Thoracic aorta (tissue), 2 donors: ENCODE measurements at regions not wholly inside any gene's neighbourhood (a gene's known extent, or its start where the extent isn't known, plus 50 kb on each side); places are given as distances from the start of the nearest gene placed in this dataset.

Source experiments
- ATAC-seq: fragments of 150-250 bp; one replicate; pipeline ENCODE4 v1.8.0; 2017; ENCODE audit warnings: low read depth; ENCODE audit not compliant: insufficient number of reproducible peaks, low FRiP score
- DNase-seq: peaks from one replicate; pipeline ENCODE4 v3.0.0-alpha.2; 2020; ENCODE audit warnings: low spot score
- H3K27ac ChIP-seq, 2 donors: fragments of 200-600 bp; sonication (generic); 1 replicate in 1 of 2; 2 replicates in 1 of 2; pipeline ENCODE4 v1.5.1; 2016; ENCODE audit warnings: mild to moderate bottlenecking in 2 of 2, moderate library complexity in 2 of 2
- H3K27me3 ChIP-seq: fragments of 200-600 bp; sonication (generic); replicated peaks from 2 replicates; pipeline ENCODE4 v1.6.0; 2016; ENCODE audit warnings: mild to moderate bottlenecking; ENCODE audit not compliant: insufficient read depth
- H3K36me3 ChIP-seq: fragments of 200-600 bp; sonication (generic); one replicate; pipeline ENCODE4 v1.5.1; 2016
- H3K4me1 ChIP-seq, 2 donors: fragments of 200-600 bp; sonication (generic); 1 replicate in 1 of 2; 2 replicates in 1 of 2; pipeline versions ENCODE4 v1.5.1 to v1.6.0; 2016; ENCODE audit warnings: low read depth in 2 of 2, mild to moderate bottlenecking in 1 of 2; ENCODE audit not compliant: control insufficient read depth in 1 of 2
- H3K4me3 ChIP-seq: fragments of 200-600 bp; sonication (generic); 2 replicates; pipeline ENCODE4 v1.5.1; 2016; ENCODE audit warnings: mild to moderate bottlenecking
- H3K9me3 ChIP-seq: fragments of 200-600 bp; sonication (generic); 2 replicates; pipeline ENCODE4 v1.5.1; 2016
- TF ChIP-seq, protein P1 (sequence below): fragments of 200-600 bp; sonication (generic); IDR thresholded peaks from one replicate; pipeline ENCODE4 v1.5.1; 2019; ENCODE audit warnings: antibody characterized with exemption

- H3K36me3 ChIP-seq, result no peaks in the 10 kb centered on the region
- H3K27ac ChIP-seq, result no peak overlapping the region
- H3K9me3 ChIP-seq, result no peaks in the 10 kb centered on the region
- TF ChIP-seq, protein P1, sequence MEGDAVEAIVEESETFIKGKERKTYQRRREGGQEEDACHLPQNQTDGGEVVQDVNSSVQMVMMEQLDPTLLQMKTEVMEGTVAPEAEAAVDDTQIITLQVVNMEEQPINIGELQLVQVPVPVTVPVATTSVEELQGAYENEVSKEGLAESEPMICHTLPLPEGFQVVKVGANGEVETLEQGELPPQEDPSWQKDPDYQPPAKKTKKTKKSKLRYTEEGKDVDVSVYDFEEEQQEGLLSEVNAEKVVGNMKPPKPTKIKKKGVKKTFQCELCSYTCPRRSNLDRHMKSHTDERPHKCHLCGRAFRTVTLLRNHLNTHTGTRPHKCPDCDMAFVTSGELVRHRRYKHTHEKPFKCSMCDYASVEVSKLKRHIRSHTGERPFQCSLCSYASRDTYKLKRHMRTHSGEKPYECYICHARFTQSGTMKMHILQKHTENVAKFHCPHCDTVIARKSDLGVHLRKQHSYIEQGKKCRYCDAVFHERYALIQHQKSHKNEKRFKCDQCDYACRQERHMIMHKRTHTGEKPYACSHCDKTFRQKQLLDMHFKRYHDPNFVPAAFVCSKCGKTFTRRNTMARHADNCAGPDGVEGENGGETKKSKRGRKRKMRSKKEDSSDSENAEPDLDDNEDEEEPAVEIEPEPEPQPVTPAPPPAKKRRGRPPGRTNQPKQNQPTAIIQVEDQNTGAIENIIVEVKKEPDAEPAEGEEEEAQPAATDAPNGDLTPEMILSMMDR, result no peak
- no peaks in the 10 kb centered on the region for H3K4me1 ChIP-seq
- no peaks in the 10 kb centered on the region for H3K27me3 ChIP-seq
- DNase-seq (no peak), ATAC-seq (no peak)
- no peak overlapping the region for H3K4me3 ChIP-seq
Observed at GRCh38 chr6:169839493-169839892, 88.1 kb downstream of the ERMARD start.

DNA sequence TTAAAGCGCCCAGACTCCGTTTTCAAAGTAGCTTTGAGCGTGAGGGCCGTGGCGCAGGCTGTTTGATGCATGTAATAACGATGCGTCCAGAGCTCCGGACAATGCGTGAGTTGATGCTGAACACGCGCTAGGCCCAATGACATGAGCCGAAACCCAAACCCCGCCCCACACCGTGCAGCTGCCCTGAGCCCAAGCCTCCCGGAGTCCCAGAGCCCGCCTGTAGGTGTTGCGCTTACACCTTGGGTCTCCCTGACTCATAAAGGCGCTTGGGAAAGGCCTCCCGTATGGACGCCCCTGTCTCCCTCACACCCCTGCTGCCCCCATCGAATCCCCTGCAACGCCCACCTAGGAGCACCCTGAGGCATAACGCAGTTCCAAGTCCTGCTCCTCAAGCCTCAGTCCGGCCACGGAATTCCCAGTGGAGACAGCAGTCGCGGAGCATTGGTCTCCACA is 87.6 kb downstream of the ERMARD start:
- DNase-seq, result no peak
- no peak for ATAC-seq
- Histone ChIP-seq H3K27me3 (no peaks in the 10 kb centered on the region), H3K36me3 (no peaks in the 10 kb centered on the region), H3K4me1 (no peaks in the 10 kb centered on the region), H3K27ac (no peak overlapping the region), H3K9me3 (no peaks in the 10 kb centered on the region), H3K4me3 (no peak overlapping the region)
- TF ChIP-seq, protein P1, result no peak

- no peak overlapping the region for H3K27ac ChIP-seq
- DNase-seq, result no peak
- H3K9me3 ChIP-seq, result no peaks in the 10 kb centered on the region
- H3K27me3 ChIP-seq, result peaks cover under 1% of the 10 kb centered on the region
- no peaks in the 10 kb centered on the region for H3K4me1 ChIP-seq
- TF ChIP-seq, protein P1, result no peak
- no peak overlapping the region for H3K4me3 ChIP-seq
- ATAC-seq, result no peak
- no peaks in the 10 kb centered on the region for H3K36me3 ChIP-seq
Observed at GRCh38 chr6:169838346-169839028, 87.1 kb downstream of the ERMARD start.

- no peak for DNase-seq
- H3K27me3 ChIP-seq, result peaks cover 4% of the 10 kb centered on the region
- no peak for ATAC-seq
- H3K27ac ChIP-seq, result no peak overlapping the region
- no peak overlapping the region for H3K4me3 ChIP-seq
- TF ChIP-seq, protein P1, result no peak
- no peaks in the 10 kb centered on the region for H3K36me3 ChIP-seq
- no peaks in the 10 kb centered on the region for H3K9me3 ChIP-seq
- no peaks in the 10 kb centered on the region for H3K4me1 ChIP-seq
Observed at GRCh38 chr6:169837529-169838250, 86.3 kb downstream of the ERMARD start.

DNA sequence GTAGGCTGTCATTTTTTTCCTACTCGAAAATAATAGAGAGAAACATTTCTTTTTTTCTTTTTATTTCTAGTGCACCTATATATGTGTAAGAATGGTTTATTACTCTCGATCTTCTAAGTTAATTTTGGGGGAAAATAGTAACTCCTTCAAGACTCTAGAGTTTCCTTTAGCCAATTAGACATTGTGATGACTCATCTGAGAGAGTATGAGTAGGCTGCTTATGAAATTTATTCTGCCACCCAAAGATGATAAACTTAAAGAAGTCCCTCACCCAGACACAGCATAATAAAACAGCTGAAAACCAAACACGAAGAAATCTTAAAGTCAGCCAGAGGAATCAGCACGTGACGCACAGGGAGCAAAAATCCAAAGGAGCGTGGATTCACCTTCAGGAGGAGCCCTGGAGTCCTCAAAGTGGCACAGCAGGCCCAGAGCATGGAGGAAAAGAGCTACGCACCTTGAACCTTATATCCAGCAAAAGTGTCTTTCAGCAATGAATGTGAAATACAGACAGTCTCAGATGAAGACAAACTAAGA is 81.9 kb downstream of the ERMARD start:
- no peaks in the 10 kb centered on the region for H3K4me1 ChIP-seq
- H3K9me3 ChIP-seq, result no peaks in the 10 kb centered on the region
- H3K27me3 ChIP-seq, result peaks cover 4% of the 10 kb centered on the region
- DNase-seq, result no peak
- no peak for ATAC-seq
- no peaks in the 10 kb centered on the region for H3K36me3 ChIP-seq
- no peak overlapping the region for H3K4me3 ChIP-seq
- TF ChIP-seq, protein P1, result no peak
- H3K27ac ChIP-seq, result no peak overlapping the region
